K562 (cell line): ENCODE measurements at regions not wholly inside any gene's neighbourhood (a gene's known extent, or its start where the extent isn't known, plus 50 kb on each side); places are given as distances from the start of the nearest gene placed in this dataset.
A peak's percentile ranks its signal among the peaks of the same experiment; 100 is the strongest.

Source experiments
- CEBPB ChIP-seq: fragments of 450-650 bp; IDR thresholded peaks from 2 replicates; pipeline ENCODE4 v1.6.1; 2016; ENCODE audit warnings: missing genetic modification characterization, missing compliant biosample characterization
- KLF16 ChIP-seq: IDR thresholded peaks from 2 replicates; pipeline ENCODE4 v1.6.1; 2016; ENCODE audit warnings: antibody characterized with exemption
- NCOR1 ChIP-seq: fragments of 450-650 bp; IDR thresholded peaks from 2 replicates; pipeline ENCODE4 v1.6.1; 2016; ENCODE audit warnings: mild to moderate bottlenecking, moderate library complexity
- RFX5 ChIP-seq: IDR thresholded peaks from 2 replicates; pipeline ENCODE4 v1.6.1; 2011; ENCODE audit warnings: low read depth, mild to moderate bottlenecking, improper control_type of control experiment, low read length
- SAFB2 ChIP-seq: fragments of 200-400 bp; formaldehyde crosslinking; IDR thresholded peaks from 2 replicates; pipeline ENCODE4 v1.6.1; 2018; ENCODE audit warnings: borderline replicate concordance, low read length, low read depth, moderate library complexity; ENCODE audit not compliant: severe bottlenecking
- SP2 ChIP-seq: IDR thresholded peaks from 2 replicates; pipeline ENCODE4 v1.6.1; 2011; ENCODE audit warnings: mild to moderate bottlenecking, low read depth, low read length, moderate library complexity; ENCODE audit not compliant: poor library complexity, severe bottlenecking; ENCODE audit errors: extremely low read depth
- SRSF3 ChIP-seq: fragments of 200-400 bp; formaldehyde crosslinking; IDR thresholded peaks from 2 replicates; pipeline ENCODE4 v1.6.1; 2016; ENCODE audit warnings: mild to moderate bottlenecking, low read length, moderate library complexity; ENCODE audit not compliant: insufficient read depth
- TAF1 ChIP-seq: IDR thresholded peaks from 2 replicates; pipeline ENCODE4 v1.6.1; 2011; ENCODE audit warnings: mild to moderate bottlenecking, low read length, moderate library complexity; ENCODE audit not compliant: insufficient read depth, control insufficient read depth, severe bottlenecking; ENCODE audit errors: extremely low read depth
- TAF15 ChIP-seq: fragments of 200-400 bp; formaldehyde crosslinking; IDR thresholded peaks from 2 replicates; pipeline ENCODE4 v1.6.1; 2017; ENCODE audit warnings: mild to moderate bottlenecking, low read depth, low read length, moderate library complexity
- TCFL5 ChIP-seq: fragments of 250-450 bp; sonication (Bioruptor Pico); conservative IDR thresholded peaks from 2 replicates; pipeline ENCODE4 v1.6.1; 2021; ENCODE audit warnings: mild to moderate bottlenecking, moderate library complexity, matching md5 sums
- ZFPM2 ChIP-seq: fragments of 250-450 bp; sonication (Bioruptor Pico); IDR thresholded peaks from 2 replicates; pipeline ENCODE4 v1.5.1; 2022; ENCODE audit warnings: mild to moderate bottlenecking
- ZNF124 ChIP-seq: sonication (generic); formaldehyde crosslinking; IDR thresholded peaks from 2 replicates; pipeline ENCODE4 v1.8.1; 2022; ENCODE audit warnings: missing genetic modification reagents
- ZNF274 ChIP-seq: IDR thresholded peaks from 2 replicates; pipeline ENCODE4 v1.6.1; 2011; ENCODE audit warnings: low read depth, mild to moderate bottlenecking, low read length, moderate library complexity, borderline replicate concordance
- ZNF766 ChIP-seq: fragments of 200-800 bp; sonication (Bioruptor generic); conservative IDR thresholded peaks from 2 replicates; pipeline ENCODE4 v1.6.1; 2016; ENCODE audit warnings: missing genetic modification characterization, missing compliant biosample characterization
- ZSCAN32 ChIP-seq: fragments of 450-650 bp; formaldehyde crosslinking; IDR thresholded peaks from 2 replicates; pipeline ENCODE4 v1.4.0; 2020; ENCODE audit warnings: mild to moderate bottlenecking, moderate library complexity
- TF ChIP-seq, protein P1 (sequence below), 2 experiments: fragments of 450-650 bp in 1 of 2; IDR thresholded peaks; 2 replicates each; pipeline ENCODE4 v1.6.1; 2011 to 2017; ENCODE audit warnings: low read depth in 2 of 2, antibody characterized with exemption in 1 of 2, borderline replicate concordance in 1 of 2, low read length in 1 of 2, mild to moderate bottlenecking in 1 of 2, mixed read lengths in 1 of 2; ENCODE audit not compliant: control insufficient read depth in 1 of 2
- TF ChIP-seq, protein P2 (sequence below): sonication (generic); formaldehyde crosslinking; IDR thresholded peaks from 2 replicates; pipeline ENCODE4 v1.8.0; 2022; ENCODE audit warnings: mild to moderate bottlenecking, low read depth, missing genetic modification reagents
- TF ChIP-seq, protein P3 (sequence below): fragments of 450-650 bp; IDR thresholded peaks from 2 replicates; pipeline ENCODE4 v1.7.1; 2018; ENCODE audit warnings: mild to moderate bottlenecking, low read depth; ENCODE audit not compliant: partially characterized antibody
- TF ChIP-seq, protein P4 (sequence below): fragments of 250-450 bp; sonication (Bioruptor Pico); IDR thresholded peaks from 2 replicates; pipeline ENCODE4 v1.8.0; 2021; ENCODE audit warnings: mild to moderate bottlenecking, moderate library complexity
- TF ChIP-seq, protein P5 (sequence below): fragments of 250-450 bp; sonication (Bioruptor Pico); IDR thresholded peaks from 2 replicates; pipeline ENCODE4 v1.5.0; 2021

DNA sequence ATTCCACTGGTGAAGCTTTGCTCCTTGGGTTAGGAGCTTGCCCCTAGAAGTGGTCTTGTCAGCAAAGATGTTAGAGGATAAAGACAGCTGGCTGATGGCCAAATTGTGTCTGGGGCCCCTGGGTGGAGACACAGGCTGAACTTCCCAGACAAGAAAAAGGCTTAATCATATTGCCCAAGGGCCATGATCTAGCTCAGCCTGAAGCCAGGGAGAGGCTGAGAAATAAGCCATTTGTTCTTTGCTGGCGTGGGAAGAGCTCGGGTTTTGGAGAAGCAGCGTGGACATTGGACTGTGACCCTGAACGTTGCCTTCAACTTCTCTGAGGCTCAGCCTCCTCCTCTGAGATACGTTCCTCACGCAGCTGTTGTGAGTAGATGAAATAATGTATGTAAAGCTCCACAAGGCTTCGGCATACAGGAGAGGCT lies 153.0 kb downstream of the ZFP36L2 start (continued):
- TF ChIP-seq, protein P1, sequence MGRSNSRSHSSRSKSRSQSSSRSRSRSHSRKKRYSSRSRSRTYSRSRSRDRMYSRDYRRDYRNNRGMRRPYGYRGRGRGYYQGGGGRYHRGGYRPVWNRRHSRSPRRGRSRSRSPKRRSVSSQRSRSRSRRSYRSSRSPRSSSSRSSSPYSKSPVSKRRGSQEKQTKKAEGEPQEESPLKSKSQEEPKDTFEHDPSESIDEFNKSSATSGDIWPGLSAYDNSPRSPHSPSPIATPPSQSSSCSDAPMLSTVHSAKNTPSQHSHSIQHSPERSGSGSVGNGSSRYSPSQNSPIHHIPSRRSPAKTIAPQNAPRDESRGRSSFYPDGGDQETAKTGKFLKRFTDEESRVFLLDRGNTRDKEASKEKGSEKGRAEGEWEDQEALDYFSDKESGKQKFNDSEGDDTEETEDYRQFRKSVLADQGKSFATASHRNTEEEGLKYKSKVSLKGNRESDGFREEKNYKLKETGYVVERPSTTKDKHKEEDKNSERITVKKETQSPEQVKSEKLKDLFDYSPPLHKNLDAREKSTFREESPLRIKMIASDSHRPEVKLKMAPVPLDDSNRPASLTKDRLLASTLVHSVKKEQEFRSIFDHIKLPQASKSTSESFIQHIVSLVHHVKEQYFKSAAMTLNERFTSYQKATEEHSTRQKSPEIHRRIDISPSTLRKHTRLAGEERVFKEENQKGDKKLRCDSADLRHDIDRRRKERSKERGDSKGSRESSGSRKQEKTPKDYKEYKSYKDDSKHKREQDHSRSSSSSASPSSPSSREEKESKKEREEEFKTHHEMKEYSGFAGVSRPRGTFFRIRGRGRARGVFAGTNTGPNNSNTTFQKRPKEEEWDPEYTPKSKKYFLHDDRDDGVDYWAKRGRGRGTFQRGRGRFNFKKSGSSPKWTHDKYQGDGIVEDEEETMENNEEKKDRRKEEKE (IDR thresholded peaks at IDR 0.05; ENCODE audit: borderline replicate concordance in 1 of 2, control insufficient read depth in 1 of 2, low read depth in 2 of 2, low read length in 1 of 2), result no peak
- TF ChIP-seq, protein P2, sequence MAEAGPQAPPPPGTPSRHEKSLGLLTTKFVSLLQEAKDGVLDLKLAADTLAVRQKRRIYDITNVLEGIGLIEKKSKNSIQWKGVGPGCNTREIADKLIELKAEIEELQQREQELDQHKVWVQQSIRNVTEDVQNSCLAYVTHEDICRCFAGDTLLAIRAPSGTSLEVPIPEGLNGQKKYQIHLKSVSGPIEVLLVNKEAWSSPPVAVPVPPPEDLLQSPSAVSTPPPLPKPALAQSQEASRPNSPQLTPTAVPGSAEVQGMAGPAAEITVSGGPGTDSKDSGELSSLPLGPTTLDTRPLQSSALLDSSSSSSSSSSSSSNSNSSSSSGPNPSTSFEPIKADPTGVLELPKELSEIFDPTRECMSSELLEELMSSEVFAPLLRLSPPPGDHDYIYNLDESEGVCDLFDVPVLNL, result no peak
- TF ChIP-seq CEBPB (tag), result peak; percentile 45
- no peak for TF ChIP-seq ZNF124 (CRISPR knock-in tag)
- TF ChIP-seq, protein P3, sequence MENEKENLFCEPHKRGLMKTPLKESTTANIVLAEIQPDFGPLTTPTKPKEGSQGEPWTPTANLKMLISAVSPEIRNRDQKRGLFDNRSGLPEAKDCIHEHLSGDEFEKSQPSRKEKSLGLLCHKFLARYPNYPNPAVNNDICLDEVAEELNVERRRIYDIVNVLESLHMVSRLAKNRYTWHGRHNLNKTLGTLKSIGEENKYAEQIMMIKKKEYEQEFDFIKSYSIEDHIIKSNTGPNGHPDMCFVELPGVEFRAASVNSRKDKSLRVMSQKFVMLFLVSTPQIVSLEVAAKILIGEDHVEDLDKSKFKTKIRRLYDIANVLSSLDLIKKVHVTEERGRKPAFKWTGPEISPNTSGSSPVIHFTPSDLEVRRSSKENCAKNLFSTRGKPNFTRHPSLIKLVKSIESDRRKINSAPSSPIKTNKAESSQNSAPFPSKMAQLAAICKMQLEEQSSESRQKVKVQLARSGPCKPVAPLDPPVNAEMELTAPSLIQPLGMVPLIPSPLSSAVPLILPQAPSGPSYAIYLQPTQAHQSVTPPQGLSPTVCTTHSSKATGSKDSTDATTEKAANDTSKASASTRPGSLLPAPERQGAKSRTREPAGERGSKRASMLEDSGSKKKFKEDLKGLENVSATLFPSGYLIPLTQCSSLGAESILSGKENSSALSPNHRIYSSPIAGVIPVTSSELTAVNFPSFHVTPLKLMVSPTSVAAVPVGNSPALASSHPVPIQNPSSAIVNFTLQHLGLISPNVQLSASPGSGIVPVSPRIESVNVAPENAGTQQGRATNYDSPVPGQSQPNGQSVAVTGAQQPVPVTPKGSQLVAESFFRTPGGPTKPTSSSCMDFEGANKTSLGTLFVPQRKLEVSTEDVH, result no peak
- TF ChIP-seq, protein P4, sequence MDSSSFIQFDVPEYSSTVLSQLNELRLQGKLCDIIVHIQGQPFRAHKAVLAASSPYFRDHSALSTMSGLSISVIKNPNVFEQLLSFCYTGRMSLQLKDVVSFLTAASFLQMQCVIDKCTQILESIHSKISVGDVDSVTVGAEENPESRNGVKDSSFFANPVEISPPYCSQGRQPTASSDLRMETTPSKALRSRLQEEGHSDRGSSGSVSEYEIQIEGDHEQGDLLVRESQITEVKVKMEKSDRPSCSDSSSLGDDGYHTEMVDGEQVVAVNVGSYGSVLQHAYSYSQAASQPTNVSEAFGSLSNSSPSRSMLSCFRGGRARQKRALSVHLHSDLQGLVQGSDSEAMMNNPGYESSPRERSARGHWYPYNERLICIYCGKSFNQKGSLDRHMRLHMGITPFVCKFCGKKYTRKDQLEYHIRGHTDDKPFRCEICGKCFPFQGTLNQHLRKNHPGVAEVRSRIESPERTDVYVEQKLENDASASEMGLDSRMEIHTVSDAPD (CRISPR knock-in tag), result no peak
- TF ChIP-seq ZNF274, result no peak
- TF ChIP-seq SP2, result no peak
- TF ChIP-seq, protein P5, sequence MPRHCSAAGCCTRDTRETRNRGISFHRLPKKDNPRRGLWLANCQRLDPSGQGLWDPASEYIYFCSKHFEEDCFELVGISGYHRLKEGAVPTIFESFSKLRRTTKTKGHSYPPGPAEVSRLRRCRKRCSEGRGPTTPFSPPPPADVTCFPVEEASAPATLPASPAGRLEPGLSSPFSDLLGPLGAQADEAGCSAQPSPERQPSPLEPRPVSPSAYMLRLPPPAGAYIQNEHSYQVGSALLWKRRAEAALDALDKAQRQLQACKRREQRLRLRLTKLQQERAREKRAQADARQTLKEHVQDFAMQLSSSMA, result no peak
- no peak for TF ChIP-seq TAF1
- TF ChIP-seq TAF15, result no peak
- TF ChIP-seq TCFL5, result no peak
- peak; percentile 21; the same call in 1 of the 2 replicates for TF ChIP-seq NCOR1
- TF ChIP-seq ZSCAN32, result no peak
- TF ChIP-seq ZFPM2, result no peak
- TF ChIP-seq SRSF3, result no peak
- TF ChIP-seq RFX5, result no peak
- no peak for TF ChIP-seq SAFB2
- no peak for TF ChIP-seq ZNF766 (CRISPR knock-in tag)
- TF ChIP-seq KLF16, result no peak
